ENCODE measurements at regions not wholly inside any gene's neighbourhood (a gene's known extent, or its start where the extent isn't known, plus 50 kb on each side); places are given as distances from the start of the nearest gene placed in this dataset.

DNA sequence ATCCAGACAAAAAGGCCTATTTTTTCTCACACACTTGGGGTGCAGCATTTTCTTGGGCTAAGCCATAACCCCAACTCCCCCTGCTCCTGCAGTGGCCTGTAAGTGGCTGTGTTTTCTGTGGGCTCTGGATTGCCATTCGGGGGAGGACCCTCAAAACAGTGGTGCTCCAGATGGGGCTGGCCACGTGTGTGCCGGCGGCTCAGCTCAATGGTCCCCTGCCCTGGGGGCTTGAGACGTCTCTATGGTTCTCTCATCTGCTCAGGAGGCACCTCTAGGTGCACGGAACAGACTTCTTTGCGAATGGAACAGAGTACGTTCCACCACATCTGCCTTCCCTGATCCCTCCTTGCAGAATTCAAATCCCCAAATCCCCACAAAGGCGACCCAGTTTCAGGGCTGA lies 250.0 kb upstream of the SHH start:
- no peak for TF ChIP-seq CTCF (IDR thresholded peaks at IDR 0.05; ENCODE audit: insufficient read depth, low read length, poor library complexity, severe bottlenecking)
- no peak for TF ChIP-seq EZH2phosphoT487 (conservative IDR thresholded peaks at IDR 0.05; ENCODE audit: low read length)
